ENCODE measurements at regions not wholly inside any gene's neighbourhood (a gene's known extent, or its start where the extent isn't known, plus 50 kb on each side); places are given as distances from the start of the nearest gene placed in this dataset.

GRCh38 chr19:31706691-31707620 is 357.7 kb upstream of the TSHZ3 start:
- TF ChIP-seq POLR2A (IDR thresholded peaks at IDR 0.05) = no peak
- no peak for TF ChIP-seq POLR2AphosphoS5 (IDR thresholded peaks at IDR 0.05)

Data from gastroesophageal sphincter (tissue), 2 donors.